ENCODE measurements at regions not wholly inside any gene's neighbourhood (a gene's known extent, or its start where the extent isn't known, plus 50 kb on each side); places are given as distances from the start of the nearest gene placed in this dataset.

GRCh38 chr16:86363057-86363490, 147.3 kb upstream of the FOXF1 start:
- intact Hi-C loops (cut with micrococcal nuclease; ENCODE audit: unreplicated experiment) = no loop called here
- no peak for TF ChIP-seq CTCF (IDR thresholded peaks at IDR 0.05)
- TF ChIP-seq, protein P1, sequence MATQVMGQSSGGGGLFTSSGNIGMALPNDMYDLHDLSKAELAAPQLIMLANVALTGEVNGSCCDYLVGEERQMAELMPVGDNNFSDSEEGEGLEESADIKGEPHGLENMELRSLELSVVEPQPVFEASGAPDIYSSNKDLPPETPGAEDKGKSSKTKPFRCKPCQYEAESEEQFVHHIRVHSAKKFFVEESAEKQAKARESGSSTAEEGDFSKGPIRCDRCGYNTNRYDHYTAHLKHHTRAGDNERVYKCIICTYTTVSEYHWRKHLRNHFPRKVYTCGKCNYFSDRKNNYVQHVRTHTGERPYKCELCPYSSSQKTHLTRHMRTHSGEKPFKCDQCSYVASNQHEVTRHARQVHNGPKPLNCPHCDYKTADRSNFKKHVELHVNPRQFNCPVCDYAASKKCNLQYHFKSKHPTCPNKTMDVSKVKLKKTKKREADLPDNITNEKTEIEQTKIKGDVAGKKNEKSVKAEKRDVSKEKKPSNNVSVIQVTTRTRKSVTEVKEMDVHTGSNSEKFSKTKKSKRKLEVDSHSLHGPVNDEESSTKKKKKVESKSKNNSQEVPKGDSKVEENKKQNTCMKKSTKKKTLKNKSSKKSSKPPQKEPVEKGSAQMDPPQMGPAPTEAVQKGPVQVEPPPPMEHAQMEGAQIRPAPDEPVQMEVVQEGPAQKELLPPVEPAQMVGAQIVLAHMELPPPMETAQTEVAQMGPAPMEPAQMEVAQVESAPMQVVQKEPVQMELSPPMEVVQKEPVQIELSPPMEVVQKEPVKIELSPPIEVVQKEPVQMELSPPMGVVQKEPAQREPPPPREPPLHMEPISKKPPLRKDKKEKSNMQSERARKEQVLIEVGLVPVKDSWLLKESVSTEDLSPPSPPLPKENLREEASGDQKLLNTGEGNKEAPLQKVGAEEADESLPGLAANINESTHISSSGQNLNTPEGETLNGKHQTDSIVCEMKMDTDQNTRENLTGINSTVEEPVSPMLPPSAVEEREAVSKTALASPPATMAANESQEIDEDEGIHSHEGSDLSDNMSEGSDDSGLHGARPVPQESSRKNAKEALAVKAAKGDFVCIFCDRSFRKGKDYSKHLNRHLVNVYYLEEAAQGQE (IDR thresholded peaks at IDR 0.05; ENCODE audit: insufficient read depth in 1 of 2, low read depth in 2 of 2, low read length in 1 of 2) = no peak
- peaks cover 7% of the 10 kb centered on the region for H3K27me3 ChIP-seq (ENCODE audit: control insufficient read depth, insufficient read depth, low read length)
- no TSS peak for BruUV-seq (replicated peaks)
- no peaks in the 10 kb centered on the region for H3K36me3 ChIP-seq (ENCODE audit: control insufficient read depth, insufficient read depth, low read length)
- no peak for ATAC-seq
- no peaks in the 10 kb centered on the region for H3K9me3 ChIP-seq (ENCODE audit: control insufficient read depth, insufficient read depth, low read depth, low read length)
- in situ Hi-C loops (cut with HindIII; ENCODE audit: low pct_unique_long_range_greater_than_20kb, low sequenced_read_pairs) = no loop called here
- no peak overlapping the region for H3K4me3 ChIP-seq (ENCODE audit: low read depth in 2 of 2, low read length in 2 of 2)
- DNase-seq (ENCODE audit: low read depth, low spot score) = no peak
- ChIA-PET CTCF (no interaction called here), POLR2A (no interaction called here)
- H3K4me1 ChIP-seq (ENCODE audit: control insufficient read depth, insufficient read depth, low read length) = no peaks in the 10 kb centered on the region
- H3K27ac ChIP-seq (ENCODE audit: low read length) = no peak overlapping the region

DNA sequence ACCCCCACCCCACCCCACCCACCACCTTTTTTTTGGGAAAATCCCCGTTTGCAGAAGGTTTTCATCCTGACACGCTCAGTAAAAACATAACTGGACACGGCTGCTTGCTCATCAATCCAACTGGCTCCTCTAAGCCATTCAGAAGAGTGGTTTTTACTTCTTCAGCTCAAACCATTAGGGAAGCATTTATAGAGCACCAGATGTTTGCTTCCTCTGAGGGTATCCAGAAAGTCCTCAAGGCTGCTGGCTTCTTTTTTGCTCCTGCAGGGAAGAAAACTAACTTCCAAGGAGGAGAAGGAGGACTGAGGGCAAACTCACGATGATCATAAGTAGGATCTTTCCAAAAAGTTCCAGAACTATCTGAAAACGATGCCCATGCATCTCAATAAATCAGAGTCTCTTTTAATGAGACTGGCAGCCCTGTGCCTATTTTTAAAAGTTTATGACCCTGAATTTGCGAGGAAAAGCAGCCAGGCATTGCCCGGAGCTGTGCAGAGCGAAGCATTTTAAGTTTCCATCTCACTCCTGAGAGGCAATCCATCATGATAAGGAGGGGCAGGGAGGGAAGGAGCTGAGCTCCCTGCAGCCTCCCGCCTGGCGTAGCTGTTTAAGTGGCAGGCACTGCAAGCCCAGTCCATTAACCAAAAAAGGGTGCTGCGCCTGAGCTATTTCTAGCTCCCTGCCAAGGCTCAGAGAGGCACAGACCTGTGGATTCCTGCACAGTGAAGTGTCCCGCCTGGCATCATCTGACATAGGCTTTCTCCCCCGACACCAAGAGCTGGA, 146.3 kb upstream of the FOXF1 start:
- TF ChIP-seq POLR2AphosphoS5 (IDR thresholded peaks at IDR 0.05; ENCODE audit: low read depth, low read length) = no peak
- no peak for TF ChIP-seq TCF7L2 (IDR thresholded peaks at IDR 0.05; ENCODE audit: low read depth, low read length)
- no peak for TF ChIP-seq CTCF (IDR thresholded peaks at IDR 0.05)
- TF ChIP-seq, protein P1 (IDR thresholded peaks at IDR 0.05; ENCODE audit: insufficient read depth in 1 of 2, low read depth in 2 of 2, low read length in 1 of 2) = no peak
- TF ChIP-seq SIN3A (IDR thresholded peaks at IDR 0.05; ENCODE audit: borderline replicate concordance, insufficient read depth, low read depth, low read length) = no peak
- H3K27ac ChIP-seq (ENCODE audit: low read length) = no peak overlapping the region
- no peaks in the 10 kb centered on the region for H3K9me3 ChIP-seq (ENCODE audit: control insufficient read depth, insufficient read depth, low read depth, low read length)
- H3K27me3 ChIP-seq (ENCODE audit: control insufficient read depth, insufficient read depth, low read length) = peaks cover 7% of the 10 kb centered on the region
- no TSS peak for BruUV-seq (replicated peaks)
- intact Hi-C loops (cut with micrococcal nuclease; ENCODE audit: unreplicated experiment) = no loop called here
- H3K4me3 ChIP-seq (ENCODE audit: low read depth in 2 of 2, low read length in 2 of 2) = no peak overlapping the region
- no peaks in the 10 kb centered on the region for H3K36me3 ChIP-seq (ENCODE audit: control insufficient read depth, insufficient read depth, low read length)
- ATAC-seq (no peak), DNase-seq (ENCODE audit: low read depth, low spot score) (no peak)
- ChIA-PET POLR2A (interaction anchor here (0.5 to 0.7 kb wide), 3 partner anchors 26 to 71 kb away, joined by 3 to 9 read pairs (median 4); no protein-coding TSS in a partner anchor), CTCF (no interaction called here)
- in situ Hi-C loops (cut with HindIII; ENCODE audit: low pct_unique_long_range_greater_than_20kb, low sequenced_read_pairs) = no loop called here
- H3K4me1 ChIP-seq (ENCODE audit: control insufficient read depth, insufficient read depth, low read length) = no peaks in the 10 kb centered on the region

Measured in Panc1 (cell line).